ENCODE measurements at regions not wholly inside any gene's neighbourhood (a gene's known extent, or its start where the extent isn't known, plus 50 kb on each side); places are given as distances from the start of the nearest gene placed in this dataset.

GRCh38 chr15:96896766-96897165 is 566.3 kb downstream of the NR2F2 start:
- TF ChIP-seq, protein P1, sequence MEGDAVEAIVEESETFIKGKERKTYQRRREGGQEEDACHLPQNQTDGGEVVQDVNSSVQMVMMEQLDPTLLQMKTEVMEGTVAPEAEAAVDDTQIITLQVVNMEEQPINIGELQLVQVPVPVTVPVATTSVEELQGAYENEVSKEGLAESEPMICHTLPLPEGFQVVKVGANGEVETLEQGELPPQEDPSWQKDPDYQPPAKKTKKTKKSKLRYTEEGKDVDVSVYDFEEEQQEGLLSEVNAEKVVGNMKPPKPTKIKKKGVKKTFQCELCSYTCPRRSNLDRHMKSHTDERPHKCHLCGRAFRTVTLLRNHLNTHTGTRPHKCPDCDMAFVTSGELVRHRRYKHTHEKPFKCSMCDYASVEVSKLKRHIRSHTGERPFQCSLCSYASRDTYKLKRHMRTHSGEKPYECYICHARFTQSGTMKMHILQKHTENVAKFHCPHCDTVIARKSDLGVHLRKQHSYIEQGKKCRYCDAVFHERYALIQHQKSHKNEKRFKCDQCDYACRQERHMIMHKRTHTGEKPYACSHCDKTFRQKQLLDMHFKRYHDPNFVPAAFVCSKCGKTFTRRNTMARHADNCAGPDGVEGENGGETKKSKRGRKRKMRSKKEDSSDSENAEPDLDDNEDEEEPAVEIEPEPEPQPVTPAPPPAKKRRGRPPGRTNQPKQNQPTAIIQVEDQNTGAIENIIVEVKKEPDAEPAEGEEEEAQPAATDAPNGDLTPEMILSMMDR (IDR thresholded peaks at IDR 0.05; ENCODE audit: extremely low read depth in 1 of 2, insufficient read depth in 1 of 2, low read depth in 1 of 2, low read length in 2 of 2): no peak
- TF ChIP-seq MYC (IDR thresholded peaks at IDR 0.05; ENCODE audit: low read depth, low read length) (no peak), EZH2 (IDR thresholded peaks at IDR 0.05; ENCODE audit: borderline replicate concordance, low read depth, low read length, severe bottlenecking) (no peak), POLR2AphosphoS5 (IDR thresholded peaks at IDR 0.05; ENCODE audit: insufficient read depth, low read depth, low read length) (no peak), GATA2 (IDR thresholded peaks at IDR 0.05; ENCODE audit: insufficient read depth, insufficient read length, low read depth, low read length) (no peak), POLR2A (IDR thresholded peaks at IDR 0.05; ENCODE audit: low read depth, low read length) (no peak), JUN (IDR thresholded peaks at IDR 0.05; ENCODE audit: borderline replicate concordance, insufficient read depth, insufficient read length, low read depth) (no peak), FOS (IDR thresholded peaks at IDR 0.05; ENCODE audit: borderline replicate concordance, insufficient read depth, low read length) (no peak)
- TF ChIP-seq, protein P2, sequence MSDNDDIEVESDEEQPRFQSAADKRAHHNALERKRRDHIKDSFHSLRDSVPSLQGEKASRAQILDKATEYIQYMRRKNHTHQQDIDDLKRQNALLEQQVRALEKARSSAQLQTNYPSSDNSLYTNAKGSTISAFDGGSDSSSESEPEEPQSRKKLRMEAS (IDR thresholded peaks at IDR 0.05; ENCODE audit: insufficient read depth, insufficient read length): no peak

Measured in endothelial cell of umbilical vein (primary cell).